ENCODE measurements at regions not wholly inside any gene's neighbourhood (a gene's known extent, or its start where the extent isn't known, plus 50 kb on each side); places are given as distances from the start of the nearest gene placed in this dataset.
A peak's percentile ranks its signal among the peaks of the same experiment; 100 is the strongest.

GRCh38 chr13:107223867-107224266 is 655.9 kb upstream of the ARGLU1 start:
- no peak for DNase-seq

GRCh38 chr13:107222597-107222996 is 654.7 kb upstream of the ARGLU1 start:
- DNase-seq = no peak

DNA sequence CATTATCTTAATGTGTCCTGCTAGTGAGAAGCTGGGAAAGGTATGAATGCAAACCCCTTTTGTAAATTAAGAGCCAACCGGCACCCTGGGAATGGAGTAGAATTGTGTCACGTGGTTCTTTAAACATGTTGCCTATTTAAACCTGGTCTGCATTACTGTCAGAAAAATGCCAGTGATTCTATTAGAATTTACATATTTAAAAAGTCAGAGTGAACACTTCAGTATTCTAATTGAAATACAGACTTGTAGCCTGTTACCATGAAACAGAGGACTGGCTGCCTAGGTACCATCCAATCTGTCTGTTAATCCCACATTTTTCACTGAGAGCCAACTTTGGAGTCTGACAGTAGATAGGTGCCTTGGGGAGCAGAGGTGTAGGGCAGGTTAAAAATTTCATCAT is 652.3 kb upstream of the ARGLU1 start:
- no peak for DNase-seq

GRCh38 chr13:107217251-107217650 is 649.3 kb upstream of the ARGLU1 start:
- DNase-seq = no peak

- DNase-seq = no peak
These were observed 648.3 kb upstream of the ARGLU1 start for GRCh38 chr13:107216046-107216755.

DNA sequence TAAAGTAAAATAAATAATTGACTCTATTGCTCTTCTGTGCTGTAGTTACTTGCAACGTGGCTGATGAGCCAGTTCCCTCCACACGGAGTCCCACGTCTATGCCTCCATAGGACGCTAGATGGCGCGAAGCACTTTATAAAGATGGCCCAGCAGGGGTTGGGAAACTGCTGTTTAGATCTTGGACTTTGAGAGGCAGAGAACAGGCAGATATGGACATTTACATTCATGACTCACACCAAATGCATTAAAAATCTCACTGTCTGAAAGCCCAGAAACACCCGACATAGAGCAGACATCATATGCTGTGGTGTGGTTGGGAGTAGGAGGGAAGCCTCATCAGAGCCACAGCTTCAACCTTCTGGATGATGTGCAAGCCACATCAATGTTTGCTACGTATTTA is 643.1 kb upstream of the ARGLU1 start:
- DNase-seq = peak; percentile 69 to 85

GRCh38 chr13:107210723-107211030 is 642.7 kb upstream of the ARGLU1 start:
- DNase-seq = no peak

DNA sequence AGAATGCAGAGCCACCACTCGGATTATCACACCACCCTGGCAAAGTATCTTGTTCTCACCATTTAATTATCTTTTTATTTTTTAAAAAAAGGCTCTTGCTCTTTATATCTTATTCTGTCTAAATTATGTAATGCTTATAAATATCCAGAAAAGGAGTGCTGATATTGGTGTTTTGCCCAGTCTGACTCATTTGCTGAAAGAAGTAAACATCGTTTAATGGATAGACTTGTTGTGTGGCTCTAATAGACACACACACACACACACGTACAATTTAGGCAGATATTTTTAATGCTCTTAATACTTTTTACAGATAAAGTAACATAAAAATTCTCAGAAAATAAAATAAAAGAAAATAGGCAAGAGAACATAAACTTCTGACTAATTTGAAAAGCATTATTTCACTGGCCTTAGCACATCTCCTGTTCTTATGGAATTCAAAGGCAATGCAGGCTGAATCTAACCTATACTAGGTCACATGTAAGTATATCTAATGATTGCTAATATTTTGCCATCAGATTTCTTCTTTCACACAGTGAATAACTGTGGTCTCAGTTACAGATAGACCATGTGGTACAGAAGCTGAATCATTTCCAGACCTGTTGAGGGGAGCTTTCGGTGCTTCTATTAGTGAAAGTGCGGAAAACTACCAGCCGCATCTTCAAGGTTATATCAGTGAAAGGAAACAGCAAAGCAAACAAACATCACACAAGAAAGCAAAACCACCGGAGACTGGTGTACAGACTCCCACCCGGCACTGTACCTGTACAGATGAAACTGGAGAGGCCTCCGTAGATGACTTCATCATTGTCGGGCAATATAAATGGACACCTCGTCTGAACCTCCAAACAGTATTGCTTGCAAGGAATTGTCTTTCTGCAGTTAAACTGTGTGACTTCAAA is 642.1 kb upstream of the ARGLU1 start:
- no peak for DNase-seq

- no peak for DNase-seq
These were observed 641.0 kb upstream of the ARGLU1 start for GRCh38 chr13:107208889-107209288.

DNA sequence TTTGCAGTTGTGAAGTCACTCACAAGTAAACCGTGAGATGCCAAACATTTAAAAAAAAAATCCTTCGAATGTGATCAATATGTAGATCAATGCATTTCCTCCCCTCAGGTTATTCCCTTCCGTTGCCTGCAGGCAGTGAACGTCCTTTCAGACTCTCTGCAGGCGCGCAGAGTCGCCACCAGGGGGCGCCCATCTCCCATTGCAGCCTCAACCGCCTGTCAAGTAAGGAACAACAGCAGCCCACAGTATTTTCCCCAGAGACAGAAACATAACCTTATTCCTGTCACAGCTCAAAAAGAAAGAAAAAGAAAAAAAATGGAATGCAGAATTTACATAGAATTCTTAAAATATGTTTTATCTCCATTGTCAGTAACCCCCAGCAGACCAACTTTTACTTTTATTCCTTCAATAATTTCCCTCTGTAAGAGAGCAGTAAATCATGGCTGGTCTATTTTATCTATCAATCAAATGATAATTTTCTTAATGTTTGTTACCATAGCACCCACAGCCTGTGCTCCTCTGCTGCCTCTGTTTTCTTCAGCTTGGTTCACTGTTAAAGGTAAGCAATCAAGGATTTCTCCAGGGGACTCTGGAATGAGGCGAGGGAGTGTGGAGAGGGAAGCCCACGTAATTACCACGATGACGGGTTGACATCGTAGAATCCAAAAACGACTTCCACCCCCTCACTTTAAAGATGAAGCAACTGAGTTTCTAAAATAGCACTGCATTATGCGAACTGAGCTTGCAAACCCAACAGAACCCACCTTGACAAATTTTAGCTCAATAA is 637.6 kb upstream of the ARGLU1 start:
- DNase-seq = peak; percentile 66 to 68

- peak; percentile 10 to 26 for DNase-seq
These were observed 635.4 kb upstream of the ARGLU1 start for GRCh38 chr13:107203146-107203847.

- DNase-seq = no peak
These were observed 634.6 kb upstream of the ARGLU1 start for GRCh38 chr13:107202371-107203023.

- no peak for DNase-seq
These were observed 632.6 kb upstream of the ARGLU1 start for GRCh38 chr13:107200491-107200890.

GRCh38 chr13:107192289-107192688 is 624.4 kb upstream of the ARGLU1 start:
- DNase-seq = no peak

GRCh38 chr13:107190065-107190464 is 622.1 kb upstream of the ARGLU1 start:
- no peak for DNase-seq

GRCh38 chr13:107185889-107186288 is 618.0 kb upstream of the ARGLU1 start:
- DNase-seq = no peak

DNA sequence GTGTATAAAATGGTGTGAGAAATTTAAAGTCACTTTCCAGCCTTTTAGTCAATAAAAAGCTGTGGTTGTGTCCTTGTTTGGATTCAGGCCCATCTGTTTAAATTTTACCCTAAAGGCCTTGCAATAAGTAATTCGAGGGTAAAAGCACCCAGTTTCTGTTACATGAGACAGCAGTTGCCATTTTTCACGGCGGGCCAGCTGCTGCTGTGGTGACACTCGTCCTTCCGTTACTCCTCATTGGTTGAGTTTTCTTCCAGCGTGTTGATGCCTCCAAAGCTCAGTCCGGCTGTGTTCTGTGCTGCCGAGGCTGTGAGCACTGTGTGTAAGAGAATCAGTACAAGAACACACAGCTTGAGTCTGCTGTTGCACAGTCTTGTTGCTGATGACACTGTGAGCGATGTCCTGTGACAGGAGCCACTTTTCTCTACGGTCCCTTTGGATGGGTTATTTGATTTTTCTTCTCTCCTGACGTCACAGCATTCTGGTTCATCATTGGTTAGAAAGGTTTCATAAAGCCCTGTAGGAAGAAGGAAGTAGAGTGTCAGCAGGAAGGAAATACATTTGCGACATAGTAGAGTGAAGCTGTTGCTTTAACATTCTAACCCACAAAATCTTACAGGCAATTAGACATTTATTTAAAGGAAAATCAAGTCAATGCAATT is 602.5 kb upstream of the ARGLU1 start:
- DNase-seq = peak; percentile 18 to 24

GRCh38 chr13:107157271-107157670 is 589.3 kb upstream of the ARGLU1 start:
- no peak for DNase-seq

- peak; percentile 1 to 41 for DNase-seq
These were observed 576.5 kb upstream of the ARGLU1 start for GRCh38 chr13:107144432-107144831.

GRCh38 chr13:107141767-107142166 is 573.8 kb upstream of the ARGLU1 start:
- no peak for DNase-seq

- no peak for DNase-seq
These were observed 571.1 kb upstream of the ARGLU1 start for GRCh38 chr13:107139006-107139405.

- no peak for DNase-seq
These were observed 570.5 kb upstream of the ARGLU1 start for GRCh38 chr13:107138486-107138885.

All from Kasumi-1 (cell line).